Loucy (cell line): ENCODE measurements at regions not wholly inside any gene's neighbourhood (a gene's known extent, or its start where the extent isn't known, plus 50 kb on each side); places are given as distances from the start of the nearest gene placed in this dataset.

Source experiments
- EZH2phosphoT487 ChIP-seq: fragments of 200-600 bp; IDR thresholded peaks from 2 replicates; pipeline ENCODE4 v1.6.1; 2018; ENCODE audit warnings: antibody characterized with exemption, mild to moderate bottlenecking, moderate library complexity, borderline replicate concordance
- TF ChIP-seq, protein P1 (sequence below): fragments of 200-600 bp; sonication (generic); conservative IDR thresholded peaks from 2 replicates; pipeline ENCODE4 v1.5.1; 2014; ENCODE audit warnings: mild to moderate bottlenecking, antibody characterized with exemption, low read length

DNA sequence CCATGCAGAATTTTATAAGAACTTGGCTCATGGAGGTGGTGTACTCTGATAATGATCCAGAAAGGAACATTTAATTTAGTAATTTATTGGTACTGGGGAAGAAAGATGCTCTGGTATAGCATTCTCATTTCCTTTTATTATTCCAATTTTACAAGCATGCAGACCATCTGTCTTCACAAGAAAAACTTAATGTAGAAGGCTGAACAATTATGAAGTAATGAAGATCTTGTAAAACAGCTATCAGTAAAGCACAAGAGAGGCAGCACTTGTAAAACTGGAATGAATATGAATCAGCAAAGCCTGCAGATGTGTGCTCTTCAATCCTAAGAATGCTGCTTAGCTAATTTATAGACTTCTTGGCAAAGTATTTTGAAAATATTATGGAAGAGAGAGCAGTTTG is 300.0 kb downstream of the YTHDC2 start:
- TF ChIP-seq, protein P1, sequence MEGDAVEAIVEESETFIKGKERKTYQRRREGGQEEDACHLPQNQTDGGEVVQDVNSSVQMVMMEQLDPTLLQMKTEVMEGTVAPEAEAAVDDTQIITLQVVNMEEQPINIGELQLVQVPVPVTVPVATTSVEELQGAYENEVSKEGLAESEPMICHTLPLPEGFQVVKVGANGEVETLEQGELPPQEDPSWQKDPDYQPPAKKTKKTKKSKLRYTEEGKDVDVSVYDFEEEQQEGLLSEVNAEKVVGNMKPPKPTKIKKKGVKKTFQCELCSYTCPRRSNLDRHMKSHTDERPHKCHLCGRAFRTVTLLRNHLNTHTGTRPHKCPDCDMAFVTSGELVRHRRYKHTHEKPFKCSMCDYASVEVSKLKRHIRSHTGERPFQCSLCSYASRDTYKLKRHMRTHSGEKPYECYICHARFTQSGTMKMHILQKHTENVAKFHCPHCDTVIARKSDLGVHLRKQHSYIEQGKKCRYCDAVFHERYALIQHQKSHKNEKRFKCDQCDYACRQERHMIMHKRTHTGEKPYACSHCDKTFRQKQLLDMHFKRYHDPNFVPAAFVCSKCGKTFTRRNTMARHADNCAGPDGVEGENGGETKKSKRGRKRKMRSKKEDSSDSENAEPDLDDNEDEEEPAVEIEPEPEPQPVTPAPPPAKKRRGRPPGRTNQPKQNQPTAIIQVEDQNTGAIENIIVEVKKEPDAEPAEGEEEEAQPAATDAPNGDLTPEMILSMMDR, result no peak
- TF ChIP-seq EZH2phosphoT487, result no peak
